ENCODE measurements at regions not wholly inside any gene's neighbourhood (a gene's known extent, or its start where the extent isn't known, plus 50 kb on each side); places are given as distances from the start of the nearest gene placed in this dataset.

- ATAC-seq (no peak), FAIRE-seq (no peak), DNase-seq (ENCODE audit: low read depth, low spot score) (no peak)
- no peaks in the 10 kb centered on the region for H3K79me2 ChIP-seq (ENCODE audit: control insufficient read depth, insufficient read depth, low read length)
- in situ Hi-C loops (cut with MboI) (no loop called here), intact Hi-C loops (cut with micrococcal nuclease; ENCODE audit: unreplicated experiment) (no loop called here)
- no peak overlapping the region for H3K9ac ChIP-seq (ENCODE audit: control insufficient read depth, insufficient read depth, low read length)
- no peaks in the 10 kb centered on the region for H3K9me3 ChIP-seq (replicated peaks; ENCODE audit: control insufficient read depth, insufficient read depth, low read length)
- ChIA-PET RAD21 (ENCODE audit: unreplicated experiment) (no interaction called here), SMC1A (ENCODE audit: uncharacterized antibody, unreplicated experiment) (no interaction called here), POLR2A (no interaction called here), CTCF (no interaction called here)
- no TSS peak for BruUV-seq (replicated peaks)
- H3K4me2 ChIP-seq (ENCODE audit: control insufficient read depth, insufficient read depth), result no peak overlapping the region
- H3K36me3 ChIP-seq (ENCODE audit: control insufficient read depth in 2 of 2, insufficient read depth in 2 of 2, low read length in 1 of 2), result no peaks in the 10 kb centered on the region
- TF ChIP-seq ZBTB33 (IDR thresholded peaks at IDR 0.05) (no peak), MTA2 (IDR thresholded peaks at IDR 0.05; ENCODE audit: low read depth) (no peak), KLF5 (IDR thresholded peaks at IDR 0.05; ENCODE audit: partially characterized antibody) (no peak), SP1 (IDR thresholded peaks at IDR 0.05; ENCODE audit: low read depth, low read length) (no peak)
- WGBS (ENCODE audit: insufficient coverage, insufficient replicate concordance, low lambda C conversion rate, missing lambda C conversion rate), result 22% methylated on average over 2 of the region's 2 CpGs
- no peaks in the 10 kb centered on the region for H3K4me1 ChIP-seq (ENCODE audit: control insufficient read depth, insufficient read depth, low read length)
- no peak overlapping the region for H2AFZ ChIP-seq (ENCODE audit: control insufficient read depth, low read depth, low read length)
- H3K27ac ChIP-seq (ENCODE audit: control insufficient read depth, insufficient read depth), result no peak overlapping the region
- no peaks in the 10 kb centered on the region for H3K27me3 ChIP-seq (replicated peaks in 1 of 2; ENCODE audit: control insufficient read depth in 2 of 2, insufficient read depth in 2 of 2, low read length in 1 of 2)
- H4K20me1 ChIP-seq (ENCODE audit: control insufficient read depth, insufficient read depth), result no peaks in the 10 kb centered on the region
- no peak overlapping the region for H3K4me3 ChIP-seq
Measured at GRCh38 chr5:8857051-8857450, 688.8 kb downstream of the SEMA5A start.

GRCh38 chr5:8861764-8862163, 684.1 kb downstream of the SEMA5A start:
- ATAC-seq (no peak), DNase-seq (ENCODE audit: low read depth, low spot score) (no peak), FAIRE-seq (no peak)
- BruUV-seq (replicated peaks), result no TSS peak
- ChIA-PET RAD21 (ENCODE audit: unreplicated experiment) (no interaction called here), SMC1A (ENCODE audit: uncharacterized antibody, unreplicated experiment) (interaction anchor here (0.8 kb wide), 1 partner anchor 11 kb away, joined by 3 read pairs; no protein-coding TSS in a partner anchor), CTCF (no interaction called here), POLR2A (no interaction called here)
- Histone ChIP-seq H3K4me1 (ENCODE audit: control insufficient read depth, insufficient read depth, low read length) (no peaks in the 10 kb centered on the region), H4K20me1 (ENCODE audit: control insufficient read depth, insufficient read depth) (no peaks in the 10 kb centered on the region), H3K27me3 (replicated peaks in 1 of 2; ENCODE audit: control insufficient read depth in 2 of 2, insufficient read depth in 2 of 2, low read length in 1 of 2) (no peaks in the 10 kb centered on the region), H3K9ac (ENCODE audit: control insufficient read depth, insufficient read depth, low read length) (no peak overlapping the region), H3K79me2 (ENCODE audit: control insufficient read depth, insufficient read depth, low read length) (no peaks in the 10 kb centered on the region), H2AFZ (ENCODE audit: control insufficient read depth, low read depth, low read length) (no peak overlapping the region), H3K9me3 (replicated peaks; ENCODE audit: control insufficient read depth, insufficient read depth, low read length) (no peaks in the 10 kb centered on the region), H3K36me3 (ENCODE audit: control insufficient read depth in 2 of 2, insufficient read depth in 2 of 2, low read length in 1 of 2) (no peaks in the 10 kb centered on the region), H3K4me3 (no peak overlapping the region), H3K27ac (ENCODE audit: control insufficient read depth, insufficient read depth) (no peak overlapping the region), H3K4me2 (ENCODE audit: control insufficient read depth, insufficient read depth) (no peak overlapping the region)
- intact Hi-C loops (cut with micrococcal nuclease; ENCODE audit: unreplicated experiment), result no loop called here
- in situ Hi-C loops (cut with MboI), result loop anchor here (10.0 kb wide), 1 partner anchor 343 kb away; no protein-coding TSS in a partner anchor
- WGBS (ENCODE audit: insufficient coverage, insufficient replicate concordance, low lambda C conversion rate, missing lambda C conversion rate), result 39% methylated on average over 5 of the region's 5 CpGs
- TF ChIP-seq PAX5 (IDR thresholded peaks at IDR 0.05; ENCODE audit: borderline replicate concordance, low read depth, low read length), result no peak
- TF ChIP-seq NBN (IDR thresholded peaks at IDR 0.05), result no peak
- no peak for TF ChIP-seq STAT3 (IDR thresholded peaks at IDR 0.05; ENCODE audit: low read depth, low read length)
- TF ChIP-seq EED (IDR thresholded peaks at IDR 0.05; ENCODE audit: low read depth), result no peak
- no peak for TF ChIP-seq RELA (IDR thresholded peaks at IDR 0.05; ENCODE audit: borderline replicate concordance, partially characterized antibody)
- TF ChIP-seq LARP7 (IDR thresholded peaks at IDR 0.05), result no peak

Measured in GM12878 (cell line).